ENCODE measurements at regions not wholly inside any gene's neighbourhood (a gene's known extent, or its start where the extent isn't known, plus 50 kb on each side); places are given as distances from the start of the nearest gene placed in this dataset.

DNA sequence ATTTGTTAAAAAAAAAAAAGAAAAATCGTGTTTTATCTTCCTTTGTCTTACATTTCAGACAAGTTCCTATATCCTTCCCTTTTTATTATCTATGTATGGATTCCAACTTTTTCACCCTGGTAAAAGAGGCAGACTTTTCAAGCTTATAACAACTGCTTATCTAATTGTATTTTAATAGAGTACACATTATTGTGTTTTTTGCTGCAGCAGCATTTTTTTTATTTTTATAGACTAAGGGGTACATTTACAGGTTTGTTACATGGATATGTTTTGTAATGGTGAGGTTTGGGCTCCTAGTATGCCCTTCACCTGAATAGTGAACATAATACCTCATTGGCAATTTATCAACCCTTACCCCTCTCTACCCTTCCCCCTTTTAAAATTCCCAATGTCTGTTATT lies 195.0 kb upstream of the RGMB start:
- DNase-seq (ENCODE audit: low spot score in 2 of 2) (no peak), ATAC-seq (ENCODE audit: low read depth) (no peak)
- H3K27ac Mint-ChIP-seq = no peak overlapping the region
- H3K27me3 Mint-ChIP-seq = peaks cover 3% of the 10 kb centered on the region
- H3K9me3 Mint-ChIP-seq = no peaks in the 10 kb centered on the region
- H3K4me1 Mint-ChIP-seq = no peaks in the 10 kb centered on the region
- H3K4me3 Mint-ChIP-seq = no peak overlapping the region
- no peaks in the 10 kb centered on the region for H3K36me3 Mint-ChIP-seq

GRCh38 chr5:98581112-98581997 lies 192.1 kb upstream of the RGMB start:
- Mint-ChIP-seq H3K4me3 (no peak overlapping the region), H3K36me3 (no peaks in the 10 kb centered on the region), H3K27ac (no peak overlapping the region), H3K27me3 (peaks cover under 1% of the 10 kb centered on the region), H3K9me3 (no peaks in the 10 kb centered on the region), H3K4me1 (no peaks in the 10 kb centered on the region)
- DNase-seq (ENCODE audit: low spot score in 2 of 2) = no peak
- ATAC-seq (ENCODE audit: low read depth) = no peak

GRCh38 chr5:98583586-98583985 lies 189.9 kb upstream of the RGMB start:
- no peak for DNase-seq (ENCODE audit: low spot score in 2 of 2)
- Mint-ChIP-seq H3K27ac (no peak overlapping the region), H3K27me3 (no peaks in the 10 kb centered on the region), H3K4me3 (no peak overlapping the region), H3K36me3 (no peaks in the 10 kb centered on the region), H3K9me3 (no peaks in the 10 kb centered on the region), H3K4me1 (no peaks in the 10 kb centered on the region)
- no peak for ATAC-seq (ENCODE audit: low read depth)

- Mint-ChIP-seq H3K9me3 (peaks cover 3% of the 10 kb centered on the region), H3K27ac (no peak overlapping the region), H3K4me1 (no peaks in the 10 kb centered on the region), H3K4me3 (no peak overlapping the region), H3K27me3 (peaks cover 4% of the 10 kb centered on the region), H3K36me3 (no peaks in the 10 kb centered on the region)
- DNase-seq (ENCODE audit: low spot score in 2 of 2) = no peak
- ATAC-seq (ENCODE audit: low read depth) = no peak
Observed at GRCh38 chr5:98585661-98586310, 187.7 kb upstream of the RGMB start.

GRCh38 chr5:98586581-98586980 lies 186.9 kb upstream of the RGMB start:
- peaks cover 4% of the 10 kb centered on the region for H3K27me3 Mint-ChIP-seq
- no peaks in the 10 kb centered on the region for H3K36me3 Mint-ChIP-seq
- H3K27ac Mint-ChIP-seq = no peak overlapping the region
- no peak overlapping the region for H3K4me3 Mint-ChIP-seq
- no peak for ATAC-seq (ENCODE audit: low read depth)
- H3K9me3 Mint-ChIP-seq = peaks cover 3% of the 10 kb centered on the region
- H3K4me1 Mint-ChIP-seq = no peaks in the 10 kb centered on the region
- no peak for DNase-seq (ENCODE audit: low spot score in 2 of 2)

DNA sequence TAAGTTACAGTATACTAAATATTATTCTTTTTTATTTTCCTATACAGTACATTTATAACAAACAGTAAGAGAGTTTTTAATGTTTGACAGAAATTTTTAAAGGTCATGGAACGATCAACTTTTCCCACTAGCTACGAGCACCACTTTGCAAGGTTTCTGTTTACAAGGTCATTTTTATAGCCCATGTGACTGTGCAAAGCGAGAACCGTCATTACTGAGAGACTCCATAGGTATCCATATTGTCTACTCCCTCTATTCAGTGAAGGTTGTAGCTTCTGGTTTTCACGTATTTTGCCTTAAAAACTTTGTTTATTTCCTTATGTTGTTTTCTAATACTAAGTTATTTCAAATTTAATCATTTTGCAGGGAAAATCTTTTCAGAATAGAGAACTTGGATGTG lies 186.3 kb upstream of the RGMB start:
- no peak for ATAC-seq (ENCODE audit: low read depth)

GRCh38 chr5:98588215-98588614 lies 185.2 kb upstream of the RGMB start:
- DNase-seq (ENCODE audit: low spot score in 2 of 2) = no peak
- no peaks in the 10 kb centered on the region for H3K4me1 Mint-ChIP-seq

More for the DNA sequence above, 186.3 kb upstream of the RGMB start:
- H3K4me1 Mint-ChIP-seq = no peaks in the 10 kb centered on the region
- no peak overlapping the region for H3K4me3 Mint-ChIP-seq
- H3K9me3 Mint-ChIP-seq = peaks cover 3% of the 10 kb centered on the region
- no peaks in the 10 kb centered on the region for H3K36me3 Mint-ChIP-seq
- H3K27ac Mint-ChIP-seq = no peak overlapping the region
- H3K27me3 Mint-ChIP-seq = peaks cover 4% of the 10 kb centered on the region
- no peak for DNase-seq (ENCODE audit: low spot score in 2 of 2)

GRCh38 chr5:98593418-98593817 lies 180.0 kb upstream of the RGMB start:
- peaks cover 4% of the 10 kb centered on the region for H3K27me3 Mint-ChIP-seq

More at GRCh38 chr5:98588215-98588614, 185.2 kb upstream of the RGMB start:
- H3K36me3 Mint-ChIP-seq = no peaks in the 10 kb centered on the region
- ATAC-seq (ENCODE audit: low read depth) = no peak
- peaks cover 4% of the 10 kb centered on the region for H3K27me3 Mint-ChIP-seq
- H3K27ac Mint-ChIP-seq = no peak overlapping the region
- H3K9me3 Mint-ChIP-seq = peaks cover 3% of the 10 kb centered on the region
- no peak overlapping the region for H3K4me3 Mint-ChIP-seq

GRCh38 chr5:98594098-98594497 lies 179.4 kb upstream of the RGMB start:
- H3K4me3 Mint-ChIP-seq = no peak overlapping the region
- H3K27me3 Mint-ChIP-seq = peaks cover 4% of the 10 kb centered on the region
- no peaks in the 10 kb centered on the region for H3K4me1 Mint-ChIP-seq
- peaks cover 3% of the 10 kb centered on the region for H3K9me3 Mint-ChIP-seq
- H3K27ac Mint-ChIP-seq = no peak overlapping the region
- DNase-seq (ENCODE audit: low spot score in 2 of 2) = no peak
- H3K36me3 Mint-ChIP-seq = no peaks in the 10 kb centered on the region
- ATAC-seq (ENCODE audit: low read depth) = no peak

More at GRCh38 chr5:98593418-98593817, 180.0 kb upstream of the RGMB start:
- no peaks in the 10 kb centered on the region for H3K36me3 Mint-ChIP-seq
- peaks cover 3% of the 10 kb centered on the region for H3K9me3 Mint-ChIP-seq
- DNase-seq (ENCODE audit: low spot score in 2 of 2) = no peak
- H3K27ac Mint-ChIP-seq = no peak overlapping the region
- no peaks in the 10 kb centered on the region for H3K4me1 Mint-ChIP-seq
- no peak for ATAC-seq (ENCODE audit: low read depth)
- H3K4me3 Mint-ChIP-seq = no peak overlapping the region

- no peak for DNase-seq (ENCODE audit: low spot score in 2 of 2)
- Mint-ChIP-seq H3K27me3 (peaks cover 4% of the 10 kb centered on the region), H3K27ac (no peak overlapping the region), H3K4me3 (no peak overlapping the region), H3K9me3 (peaks cover 5% of the 10 kb centered on the region), H3K4me1 (no peaks in the 10 kb centered on the region), H3K36me3 (peaks cover 2% of the 10 kb centered on the region)
- no peak for ATAC-seq (ENCODE audit: low read depth)
Observed at GRCh38 chr5:98599016-98599415, 174.4 kb upstream of the RGMB start.

- H3K36me3 Mint-ChIP-seq = peaks cover 2% of the 10 kb centered on the region
- ATAC-seq (ENCODE audit: low read depth) = no peak
- peaks cover 4% of the 10 kb centered on the region for H3K27me3 Mint-ChIP-seq
- H3K4me3 Mint-ChIP-seq = no peak overlapping the region
- no peaks in the 10 kb centered on the region for H3K4me1 Mint-ChIP-seq
- DNase-seq (ENCODE audit: low spot score in 2 of 2) = no peak
- peaks cover 5% of the 10 kb centered on the region for H3K9me3 Mint-ChIP-seq
- no peak overlapping the region for H3K27ac Mint-ChIP-seq
Observed at GRCh38 chr5:98602534-98603112, 170.8 kb upstream of the RGMB start.

DNA sequence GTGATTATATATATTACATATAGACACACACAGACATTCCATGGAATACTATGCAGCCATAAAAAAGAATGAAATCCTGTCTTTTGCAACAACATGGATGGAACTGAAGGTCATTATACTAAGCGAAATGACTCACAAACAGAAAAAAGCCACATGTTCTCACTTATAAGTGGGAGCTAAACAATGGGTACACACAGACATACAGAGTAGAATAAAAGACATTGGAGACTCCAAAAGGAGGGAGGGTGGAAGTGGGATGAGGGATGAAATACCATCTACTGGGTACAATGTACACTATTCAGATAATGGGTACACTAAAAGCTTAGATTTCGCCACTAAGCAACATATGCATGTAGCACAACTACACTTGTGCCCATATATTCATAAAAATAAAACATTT lies 170.0 kb upstream of the RGMB start:
- H3K36me3 Mint-ChIP-seq = peaks cover 2% of the 10 kb centered on the region

GRCh38 chr5:98604301-98604700 lies 169.2 kb upstream of the RGMB start:
- Mint-ChIP-seq H3K9me3 (peaks cover 5% of the 10 kb centered on the region), H3K27me3 (peaks cover 4% of the 10 kb centered on the region), H3K36me3 (peaks cover 2% of the 10 kb centered on the region), H3K4me1 (no peaks in the 10 kb centered on the region), H3K4me3 (no peak overlapping the region), H3K27ac (no peak overlapping the region)
- DNase-seq (ENCODE audit: low spot score in 2 of 2) = no peak
- ATAC-seq (ENCODE audit: low read depth) = no peak

More for the DNA sequence above, 170.0 kb upstream of the RGMB start:
- ATAC-seq (ENCODE audit: low read depth) = no peak
- H3K9me3 Mint-ChIP-seq = peaks cover 5% of the 10 kb centered on the region
- H3K4me3 Mint-ChIP-seq = no peak overlapping the region
- no peak overlapping the region for H3K27ac Mint-ChIP-seq
- no peaks in the 10 kb centered on the region for H3K4me1 Mint-ChIP-seq
- H3K27me3 Mint-ChIP-seq = peaks cover 4% of the 10 kb centered on the region
- no peak for DNase-seq (ENCODE audit: low spot score in 2 of 2)

DNA sequence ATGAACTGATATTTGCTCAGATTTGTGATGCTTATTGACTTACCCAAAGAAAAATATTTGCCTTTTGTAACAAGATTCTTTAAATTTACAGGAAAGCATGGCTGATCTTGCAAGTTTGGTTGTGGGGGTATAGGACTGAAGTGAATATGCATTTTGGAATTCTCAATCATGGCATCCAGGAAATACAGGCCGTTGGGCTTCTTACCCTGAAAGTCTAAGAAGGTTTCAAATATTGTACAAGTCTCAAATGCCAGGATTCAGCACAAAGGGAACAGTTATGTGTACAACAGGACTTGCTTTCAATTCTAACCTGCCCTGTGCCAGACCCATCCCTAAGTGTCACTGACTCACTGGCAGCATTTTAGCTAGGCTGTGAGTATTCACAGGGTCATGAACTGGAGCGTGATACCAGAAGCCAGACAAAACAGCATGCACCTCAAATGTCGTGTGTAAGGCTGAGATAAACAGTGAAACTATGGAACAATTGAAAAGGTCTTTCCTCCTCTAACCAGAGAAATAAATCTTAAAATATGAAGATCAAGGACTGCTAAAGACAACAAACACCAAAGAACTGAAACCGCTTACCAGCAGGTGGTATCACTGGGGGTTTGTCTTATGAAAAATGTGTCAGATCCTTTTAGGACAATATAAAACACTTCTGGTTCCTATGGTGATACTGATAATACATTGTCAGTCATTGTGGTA lies 168.6 kb upstream of the RGMB start:
- H3K27ac Mint-ChIP-seq = no peak overlapping the region
- H3K27me3 Mint-ChIP-seq = peaks cover 4% of the 10 kb centered on the region
- H3K4me3 Mint-ChIP-seq = no peak overlapping the region
- ATAC-seq (ENCODE audit: low read depth) (no peak), DNase-seq (ENCODE audit: low spot score in 2 of 2) (no peak)
- peaks cover 2% of the 10 kb centered on the region for H3K36me3 Mint-ChIP-seq
- H3K9me3 Mint-ChIP-seq = peaks cover 5% of the 10 kb centered on the region
- no peaks in the 10 kb centered on the region for H3K4me1 Mint-ChIP-seq

Measured in memory B cell (primary cell).